ENCODE measurements at regions not wholly inside any gene's neighbourhood (a gene's known extent, or its start where the extent isn't known, plus 50 kb on each side); places are given as distances from the start of the nearest gene placed in this dataset.

GRCh38 chr4:16329125-16329796, 103.0 kb upstream of the TAPT1 start:
- no peaks in the 10 kb centered on the region for H3K9me3 ChIP-seq (ENCODE audit: control insufficient read depth in 4 of 4, low read length in 3 of 4)
- H3K9ac ChIP-seq (ENCODE audit: low read depth in 1 of 2, low read length in 2 of 2): no peak overlapping the region
- H3K4me3 ChIP-seq (ENCODE audit: low read depth in 1 of 3, low read length in 3 of 3): no peak overlapping the region
- TF ChIP-seq EGR1 (IDR thresholded peaks at IDR 0.05; ENCODE audit: low read depth in 2 of 2): no peak
- no peak for TF ChIP-seq ATF3 (IDR thresholded peaks at IDR 0.05)
- no peak for TF ChIP-seq HNF4A (conservative IDR thresholded peaks at IDR 0.05)
- TF ChIP-seq JUND (IDR thresholded peaks at IDR 0.05): no peak
- TF ChIP-seq REST (IDR thresholded peaks at IDR 0.05): no peak
- TF ChIP-seq RXRA (IDR thresholded peaks at IDR 0.05): no peak
- no peak for TF ChIP-seq FOXA2 (IDR thresholded peaks at IDR 0.05)
- no peak for TF ChIP-seq SP1 (IDR thresholded peaks at IDR 0.05)
- TF ChIP-seq MAX (IDR thresholded peaks at IDR 0.05): no peak
- TF ChIP-seq CTCF (IDR thresholded peaks at IDR 0.05; ENCODE audit: low read depth, low read length, missing input control): no peak
- TF ChIP-seq GABPA (IDR thresholded peaks at IDR 0.05 in 1 of 2, conservative IDR thresholded peaks at IDR 0.05 in 1 of 2): no peak
- TF ChIP-seq HNF4G (IDR thresholded peaks at IDR 0.05): no peak
- no peak overlapping the region for H3K27ac ChIP-seq (ENCODE audit: low read depth in 1 of 2, low read length in 2 of 2)
- DNase-seq (ENCODE audit: low spot score): no peak
- H3K36me3 ChIP-seq (ENCODE audit: control insufficient read depth in 4 of 4, insufficient read depth in 3 of 4, low read depth in 1 of 4, low read length in 3 of 4): no peaks in the 10 kb centered on the region
- no peaks in the 10 kb centered on the region for H3K4me1 ChIP-seq (ENCODE audit: control insufficient read depth in 4 of 4, insufficient read depth in 4 of 4, low read length in 3 of 4)
- no peaks in the 10 kb centered on the region for H3K27me3 ChIP-seq (ENCODE audit: control insufficient read depth in 4 of 4, insufficient read depth in 4 of 4, low read length in 3 of 4)
- 83% methylated on average over 2 of the region's 2 CpGs for WGBS

- TF ChIP-seq TAF1 (conservative IDR thresholded peaks at IDR 0.05) (no peak), ATF3 (IDR thresholded peaks at IDR 0.05) (no peak), CTCF (IDR thresholded peaks at IDR 0.05; ENCODE audit: low read depth, low read length, missing input control) (no peak), HNF4A (conservative IDR thresholded peaks at IDR 0.05) (no peak), RXRA (IDR thresholded peaks at IDR 0.05) (no peak), ZBTB33 (IDR thresholded peaks at IDR 0.05) (no peak), GABPA (IDR thresholded peaks at IDR 0.05 in 1 of 2, conservative IDR thresholded peaks at IDR 0.05 in 1 of 2) (no peak), MAX (IDR thresholded peaks at IDR 0.05) (no peak), EGR1 (IDR thresholded peaks at IDR 0.05; ENCODE audit: low read depth in 2 of 2) (no peak), NR2F2 (IDR thresholded peaks at IDR 0.05) (no peak), RAD21 (IDR thresholded peaks at IDR 0.05) (no peak), FOXA1 (IDR thresholded peaks at IDR 0.05) (no peak)
- DNase-seq (ENCODE audit: low spot score): no peak
- H3K9me3 ChIP-seq (ENCODE audit: control insufficient read depth in 4 of 4, low read length in 3 of 4): no peaks in the 10 kb centered on the region
- H3K27me3 ChIP-seq (ENCODE audit: control insufficient read depth in 4 of 4, insufficient read depth in 4 of 4, low read length in 3 of 4): no peaks in the 10 kb centered on the region
- H3K4me1 ChIP-seq (ENCODE audit: control insufficient read depth in 4 of 4, insufficient read depth in 4 of 4, low read length in 3 of 4): no peaks in the 10 kb centered on the region
- WGBS: 75% methylated on average over 1 of the region's 1 CpG
- no peak overlapping the region for H3K4me3 ChIP-seq (ENCODE audit: low read depth in 1 of 3, low read length in 3 of 3)
- H3K9ac ChIP-seq (ENCODE audit: low read depth in 1 of 2, low read length in 2 of 2): no peak overlapping the region
- H3K36me3 ChIP-seq (ENCODE audit: control insufficient read depth in 4 of 4, insufficient read depth in 3 of 4, low read depth in 1 of 4, low read length in 3 of 4): no peaks in the 10 kb centered on the region
- H3K27ac ChIP-seq (ENCODE audit: low read depth in 1 of 2, low read length in 2 of 2): no peak overlapping the region
Measured at GRCh38 chr4:16322183-16322582, 95.9 kb upstream of the TAPT1 start.
